Right lobe of liver (tissue), 4 donors: ENCODE measurements at regions not wholly inside any gene's neighbourhood (a gene's known extent, or its start where the extent isn't known, plus 50 kb on each side); places are given as distances from the start of the nearest gene placed in this dataset.

Experiments used
- POLR2A ChIP-seq: fragments of 450-650 bp; IDR thresholded peaks from one replicate; pipeline ENCODE4 v1.6.1; 2017; ENCODE audit warnings: antibody characterized with exemption, mild to moderate bottlenecking
- TF ChIP-seq, protein P1 (sequence below), 4 donors: fragments of 200-600 bp in 3 of 4; fragments of 450-650 bp in 1 of 4; IDR thresholded peaks; one replicate each; pipeline versions ENCODE4 v1.5.1 to v1.8.0; 2016 to 2022; ENCODE audit warnings: antibody characterized with exemption in 4 of 4, mild to moderate bottlenecking in 2 of 4
- donor health status: DM: no; HTN: no; CAD: no.
- donor health status: DM: no; HTN: no; CAD: no.
- donor health status: DM: no; HTN: yes; CAD: no.

GRCh38 chr10:47214520-47214919 lies 85.5 kb upstream of the GDF10 start:
- TF ChIP-seq, protein P1, sequence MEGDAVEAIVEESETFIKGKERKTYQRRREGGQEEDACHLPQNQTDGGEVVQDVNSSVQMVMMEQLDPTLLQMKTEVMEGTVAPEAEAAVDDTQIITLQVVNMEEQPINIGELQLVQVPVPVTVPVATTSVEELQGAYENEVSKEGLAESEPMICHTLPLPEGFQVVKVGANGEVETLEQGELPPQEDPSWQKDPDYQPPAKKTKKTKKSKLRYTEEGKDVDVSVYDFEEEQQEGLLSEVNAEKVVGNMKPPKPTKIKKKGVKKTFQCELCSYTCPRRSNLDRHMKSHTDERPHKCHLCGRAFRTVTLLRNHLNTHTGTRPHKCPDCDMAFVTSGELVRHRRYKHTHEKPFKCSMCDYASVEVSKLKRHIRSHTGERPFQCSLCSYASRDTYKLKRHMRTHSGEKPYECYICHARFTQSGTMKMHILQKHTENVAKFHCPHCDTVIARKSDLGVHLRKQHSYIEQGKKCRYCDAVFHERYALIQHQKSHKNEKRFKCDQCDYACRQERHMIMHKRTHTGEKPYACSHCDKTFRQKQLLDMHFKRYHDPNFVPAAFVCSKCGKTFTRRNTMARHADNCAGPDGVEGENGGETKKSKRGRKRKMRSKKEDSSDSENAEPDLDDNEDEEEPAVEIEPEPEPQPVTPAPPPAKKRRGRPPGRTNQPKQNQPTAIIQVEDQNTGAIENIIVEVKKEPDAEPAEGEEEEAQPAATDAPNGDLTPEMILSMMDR (IDR thresholded peaks at IDR 0.05): no peak
- no peak for TF ChIP-seq POLR2A
